ENCODE measurements at regions not wholly inside any gene's neighbourhood (a gene's known extent, or its start where the extent isn't known, plus 50 kb on each side); places are given as distances from the start of the nearest gene placed in this dataset.

DNA sequence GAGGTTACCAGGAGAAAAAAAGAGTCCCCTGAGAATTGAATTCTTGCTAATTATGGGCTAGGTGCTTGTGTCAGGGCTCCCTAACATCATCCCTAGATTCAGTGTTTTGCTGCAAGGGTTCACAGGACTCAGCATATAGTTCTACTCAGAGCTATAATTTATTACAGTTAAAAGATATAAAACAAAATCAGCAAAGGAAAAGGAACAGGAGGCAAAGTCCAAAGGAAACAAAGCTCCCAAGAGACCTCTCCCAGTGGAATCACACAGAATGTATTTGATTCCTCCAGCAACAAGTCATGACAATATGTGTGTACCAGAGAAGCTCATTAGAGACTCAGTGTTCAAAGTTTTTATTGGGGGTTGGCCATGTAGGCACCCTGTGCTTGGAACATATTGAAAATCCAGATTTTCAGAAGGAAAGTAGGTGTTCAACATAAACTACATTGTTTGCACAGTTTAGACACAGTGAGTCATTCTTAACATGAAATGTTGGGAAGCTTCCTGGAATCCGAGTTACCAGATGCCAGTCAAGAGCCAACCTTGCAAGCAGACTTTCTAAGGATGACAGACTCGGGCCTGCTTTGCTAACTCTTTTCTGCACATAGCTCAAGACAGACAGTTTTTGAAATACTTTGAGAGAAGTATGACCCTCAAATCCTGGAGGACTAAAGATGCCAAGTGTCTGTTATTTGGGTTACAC lies 311.3 kb upstream of the EMCN start:
- H3K36me3 ChIP-seq (ENCODE audit: insufficient read depth in 1 of 2, low read depth in 1 of 2), result no peaks in the 10 kb centered on the region
- ATAC-seq (no peak), DNase-seq (no peak)
- WGBS, 3 donors, result 26 to 70% (median 65%) methylated on average over 2 of the region's 2 CpGs
- TF ChIP-seq, protein P1, sequence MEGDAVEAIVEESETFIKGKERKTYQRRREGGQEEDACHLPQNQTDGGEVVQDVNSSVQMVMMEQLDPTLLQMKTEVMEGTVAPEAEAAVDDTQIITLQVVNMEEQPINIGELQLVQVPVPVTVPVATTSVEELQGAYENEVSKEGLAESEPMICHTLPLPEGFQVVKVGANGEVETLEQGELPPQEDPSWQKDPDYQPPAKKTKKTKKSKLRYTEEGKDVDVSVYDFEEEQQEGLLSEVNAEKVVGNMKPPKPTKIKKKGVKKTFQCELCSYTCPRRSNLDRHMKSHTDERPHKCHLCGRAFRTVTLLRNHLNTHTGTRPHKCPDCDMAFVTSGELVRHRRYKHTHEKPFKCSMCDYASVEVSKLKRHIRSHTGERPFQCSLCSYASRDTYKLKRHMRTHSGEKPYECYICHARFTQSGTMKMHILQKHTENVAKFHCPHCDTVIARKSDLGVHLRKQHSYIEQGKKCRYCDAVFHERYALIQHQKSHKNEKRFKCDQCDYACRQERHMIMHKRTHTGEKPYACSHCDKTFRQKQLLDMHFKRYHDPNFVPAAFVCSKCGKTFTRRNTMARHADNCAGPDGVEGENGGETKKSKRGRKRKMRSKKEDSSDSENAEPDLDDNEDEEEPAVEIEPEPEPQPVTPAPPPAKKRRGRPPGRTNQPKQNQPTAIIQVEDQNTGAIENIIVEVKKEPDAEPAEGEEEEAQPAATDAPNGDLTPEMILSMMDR (IDR thresholded peaks at IDR 0.05), result no peak
- H3K4me1 ChIP-seq, result no peaks in the 10 kb centered on the region
- no peak overlapping the region for H3K4me3 ChIP-seq
- intact Hi-C loops (cut with DNase I), result no loop called here
- H3K9me3 ChIP-seq, result no peaks in the 10 kb centered on the region
- no peaks in the 10 kb centered on the region for H3K27me3 ChIP-seq (ENCODE audit: insufficient read depth in 3 of 3, low read length in 2 of 3)
- H3K27ac ChIP-seq, result no peak overlapping the region

DNA sequence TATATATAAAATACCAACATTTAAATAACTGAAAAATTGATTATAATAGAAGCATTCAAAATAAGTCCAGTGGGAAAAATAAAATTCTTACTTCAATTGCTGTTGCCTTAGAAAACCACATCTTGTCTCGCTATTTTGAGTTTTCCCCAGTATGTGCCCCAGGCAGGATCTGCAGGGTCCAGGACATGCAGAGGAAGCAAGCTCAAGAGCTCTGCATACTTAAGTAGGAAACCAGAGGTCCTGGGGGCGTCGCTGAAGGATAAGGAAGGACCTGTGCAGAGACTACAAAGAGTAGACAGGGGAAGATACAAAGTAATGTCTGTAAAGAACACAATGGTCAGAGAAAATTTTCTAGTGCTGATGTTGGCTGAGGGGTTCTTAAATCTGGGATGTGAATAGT lies 310.5 kb upstream of the EMCN start:
- Histone ChIP-seq H3K36me3 (ENCODE audit: insufficient read depth in 1 of 2, low read depth in 1 of 2) (no peaks in the 10 kb centered on the region), H3K4me3 (no peak overlapping the region), H3K27ac (no peak overlapping the region), H3K9me3 (no peaks in the 10 kb centered on the region), H3K27me3 (ENCODE audit: insufficient read depth in 3 of 3, low read length in 2 of 3) (no peaks in the 10 kb centered on the region), H3K4me1 (peaks cover 2% of the 10 kb centered on the region)
- TF ChIP-seq, protein P1 (IDR thresholded peaks at IDR 0.05), result no peak
- 61 to 73% (median 63%) methylated on average over 3 of the region's 3 CpGs for WGBS, 3 donors
- no peak for ATAC-seq
- intact Hi-C loops (cut with DNase I), result no loop called here
- DNase-seq, result no peak

DNA sequence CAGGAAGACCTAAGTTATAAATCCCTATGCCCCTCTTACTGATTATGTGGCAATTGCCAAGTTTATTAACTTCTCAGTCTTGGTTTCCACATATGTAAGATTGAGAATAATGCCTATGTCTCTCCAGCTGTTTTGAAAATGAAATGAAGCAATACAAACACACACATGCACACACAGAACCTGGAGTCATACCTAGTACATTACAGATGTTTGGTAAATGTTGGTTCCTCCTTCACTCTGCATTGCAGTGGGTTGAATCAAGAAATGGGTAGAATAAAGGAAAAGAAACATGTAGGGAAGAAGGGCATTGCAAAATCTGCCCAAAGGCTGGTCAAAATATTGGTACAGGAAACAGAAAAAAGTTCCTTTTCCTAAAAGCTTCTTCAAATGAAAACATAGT lies 309.9 kb upstream of the EMCN start:
- TF ChIP-seq, protein P1 (IDR thresholded peaks at IDR 0.05), result no peak
- intact Hi-C loops (cut with DNase I), result no loop called here
- no peaks in the 10 kb centered on the region for H3K36me3 ChIP-seq (ENCODE audit: insufficient read depth in 1 of 2, low read depth in 1 of 2)
- no peaks in the 10 kb centered on the region for H3K27me3 ChIP-seq (ENCODE audit: insufficient read depth in 3 of 3, low read length in 2 of 3)
- ATAC-seq (no peak), DNase-seq (no peak)
- H3K9me3 ChIP-seq, result no peaks in the 10 kb centered on the region
- H3K27ac ChIP-seq, result no peak overlapping the region
- H3K4me3 ChIP-seq, result no peak overlapping the region
- peaks cover 4% of the 10 kb centered on the region for H3K4me1 ChIP-seq

DNA sequence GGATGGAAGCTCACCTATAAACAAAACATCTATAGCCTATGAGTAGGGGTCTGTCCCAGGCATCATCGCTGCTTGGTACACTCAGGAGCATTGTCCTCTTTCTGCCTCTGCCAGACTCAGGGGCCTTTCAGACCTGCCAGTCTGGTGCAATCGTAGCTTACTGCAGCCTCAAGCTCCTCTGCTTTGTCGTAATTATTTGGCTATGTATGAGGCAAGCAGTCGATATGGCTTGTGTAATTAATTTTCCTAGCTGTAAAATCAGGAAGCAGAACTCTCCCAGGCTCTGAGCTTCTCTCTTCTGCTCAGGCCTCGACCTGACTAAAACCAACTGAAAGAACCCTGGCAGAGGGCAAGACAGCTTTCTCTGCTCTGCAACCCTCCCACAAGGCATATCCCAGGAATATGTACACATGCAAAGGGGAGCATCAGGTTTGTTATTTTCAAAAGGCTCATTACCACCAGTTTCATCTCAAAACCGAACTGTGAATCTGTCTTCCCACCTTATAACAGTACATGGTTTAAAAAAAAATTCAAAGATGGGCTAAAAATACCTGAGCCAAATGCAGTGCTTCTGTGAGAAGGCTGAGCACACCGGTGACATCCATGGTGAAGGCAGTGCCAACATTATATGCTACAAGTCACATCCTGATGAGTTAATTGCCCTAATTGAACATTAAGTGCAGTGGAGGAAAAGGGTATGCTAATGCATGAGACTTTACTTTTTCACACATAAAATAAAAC lies 309.2 kb upstream of the EMCN start:
- Histone ChIP-seq H3K27me3 (ENCODE audit: insufficient read depth in 3 of 3, low read length in 2 of 3) (no peaks in the 10 kb centered on the region), H3K4me1 (peaks cover 4% of the 10 kb centered on the region), H3K9me3 (no peaks in the 10 kb centered on the region), H3K4me3 (no peak overlapping the region), H3K36me3 (ENCODE audit: insufficient read depth in 1 of 2, low read depth in 1 of 2) (no peaks in the 10 kb centered on the region), H3K27ac (no peak overlapping the region)
- DNase-seq, result no peak
- 53 to 56% (median 55%) methylated on average over 7 of the region's 7 CpGs for WGBS, 3 donors
- intact Hi-C loops (cut with DNase I), result no loop called here
- TF ChIP-seq, protein P1 (IDR thresholded peaks at IDR 0.05), result no peak
- ATAC-seq, result no peak

Data from psoas muscle (tissue), 7 donors.